GM21390 (cell line): ENCODE measurements at regions not wholly inside any gene's neighbourhood (a gene's known extent, or its start where the extent isn't known, plus 50 kb on each side); places are given as distances from the start of the nearest gene placed in this dataset.
"Not testable (repeated sequence)": the region's sequence is repeated elsewhere in the genome, so short reads cannot be mapped to it uniquely, and the experiment has no call there.

Experiments
- ATAC-seq: cut with Tn5 transposase; IDR thresholded peaks from one replicate; pipeline ENCODE4 v1.9.1; 2021; ENCODE audit not compliant: unreplicated experiment

DNA sequence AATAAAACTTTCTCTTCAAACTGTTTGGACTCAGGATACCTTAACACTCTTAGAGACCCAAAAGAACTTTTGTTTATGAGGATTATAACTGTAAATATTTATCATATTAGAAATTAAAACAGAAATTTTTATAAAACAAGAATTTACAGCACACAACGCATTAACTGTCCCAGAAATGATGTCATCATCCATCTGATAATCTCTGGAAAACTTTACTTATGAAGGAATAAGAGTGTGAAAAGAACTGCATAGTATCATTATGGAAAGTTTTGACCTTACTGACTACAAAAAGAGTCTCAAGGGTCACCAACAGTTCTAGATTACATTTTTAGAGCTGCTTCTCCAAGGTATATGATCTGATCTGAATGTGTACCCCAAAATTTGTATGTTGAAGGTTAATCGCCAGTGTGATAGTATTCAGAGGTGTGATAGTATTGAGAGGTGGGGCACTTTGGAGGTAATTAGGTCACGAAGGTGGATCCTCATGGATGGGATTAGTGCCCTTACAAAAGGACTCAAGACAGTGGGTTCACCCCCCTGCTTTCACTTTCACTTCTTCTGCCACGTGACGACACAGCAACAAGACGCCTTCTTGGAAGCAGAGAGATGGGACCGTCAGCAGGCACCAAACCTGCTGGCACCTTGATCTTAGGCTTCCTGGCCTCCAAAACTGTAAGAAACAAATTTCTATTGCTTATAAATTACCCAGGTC is 95.7 kb upstream of the NR5A2 start:
- ATAC-seq, result no peak

- ATAC-seq, result no peak
Measured at GRCh38 chr1:199932462-199932861, 95.0 kb upstream of the NR5A2 start.

- no peak for ATAC-seq
Measured at GRCh38 chr1:199936441-199936840, 91.1 kb upstream of the NR5A2 start.

DNA sequence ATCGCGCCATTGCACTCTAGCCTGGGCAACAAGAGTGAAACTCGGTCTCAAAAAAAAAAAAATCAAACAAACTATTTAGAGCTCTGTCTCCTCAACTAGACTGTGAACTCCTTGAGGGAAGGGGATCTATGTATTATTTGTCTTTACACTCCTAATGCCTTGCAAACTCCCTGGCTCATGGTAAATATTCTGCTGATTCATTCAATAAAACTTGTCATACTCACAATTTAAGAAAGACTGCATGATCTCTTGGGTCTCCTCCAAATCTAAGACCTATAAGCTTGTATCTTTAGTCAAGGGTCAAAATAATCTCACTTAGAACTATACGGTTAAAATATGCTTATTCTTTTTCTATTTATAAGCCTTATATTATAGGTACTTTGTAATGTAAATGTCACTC is 90.3 kb upstream of the NR5A2 start:
- ATAC-seq, result no peak

GRCh38 chr1:199937661-199938060 is 89.8 kb upstream of the NR5A2 start:
- ATAC-seq, result no peak

GRCh38 chr1:199944986-199945385 is 82.5 kb upstream of the NR5A2 start:
- ATAC-seq, result no peak

- ATAC-seq, result no peak
Measured at GRCh38 chr1:199945591-199945990, 81.9 kb upstream of the NR5A2 start.

GRCh38 chr1:199946305-199947155 is 81.0 kb upstream of the NR5A2 start:
- no peak for ATAC-seq

- no peak for ATAC-seq
Measured at GRCh38 chr1:199948587-199949280, 78.8 kb upstream of the NR5A2 start.

GRCh38 chr1:199951005-199951404 is 76.5 kb upstream of the NR5A2 start:
- ATAC-seq, result not testable (repeated sequence)

DNA sequence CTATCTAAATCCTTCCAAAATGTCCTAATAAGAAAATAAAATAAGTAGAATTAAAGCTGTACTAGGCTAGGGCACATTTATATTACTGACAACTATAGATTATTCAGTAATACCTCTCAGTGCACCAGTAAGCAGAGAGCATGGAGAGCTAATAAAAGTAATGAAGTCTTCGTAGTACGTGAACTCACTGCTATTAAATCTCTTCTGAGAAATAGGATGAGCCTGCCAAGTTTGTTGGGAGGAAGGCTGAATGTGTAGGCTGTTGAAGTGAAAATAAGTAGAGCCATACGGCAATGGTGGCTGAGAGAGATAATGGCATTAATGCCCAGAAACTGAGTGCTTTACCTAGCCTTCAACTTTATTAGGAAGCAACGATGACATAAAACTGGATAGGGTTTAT is 73.9 kb upstream of the NR5A2 start:
- no peak for ATAC-seq

DNA sequence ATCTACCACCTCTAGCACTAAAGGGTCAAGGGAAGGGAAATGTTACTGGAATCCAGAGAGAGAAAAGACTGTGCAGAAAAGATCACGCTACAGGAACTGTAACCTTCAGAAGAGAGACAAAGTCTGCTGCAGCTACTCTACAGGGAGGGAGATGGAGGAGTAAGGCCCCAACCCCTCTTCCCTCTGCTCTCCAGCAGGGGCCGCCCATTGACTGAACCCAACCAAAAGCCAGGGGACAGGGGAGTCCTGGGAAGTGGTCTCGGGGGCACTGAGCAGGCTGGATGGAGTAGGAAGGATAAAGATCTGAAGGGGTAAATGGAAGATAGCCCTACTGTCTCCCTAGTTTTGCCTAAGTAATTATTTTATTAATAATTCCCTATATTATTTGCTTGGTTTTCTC is 72.8 kb upstream of the NR5A2 start:
- ATAC-seq, result no peak

DNA sequence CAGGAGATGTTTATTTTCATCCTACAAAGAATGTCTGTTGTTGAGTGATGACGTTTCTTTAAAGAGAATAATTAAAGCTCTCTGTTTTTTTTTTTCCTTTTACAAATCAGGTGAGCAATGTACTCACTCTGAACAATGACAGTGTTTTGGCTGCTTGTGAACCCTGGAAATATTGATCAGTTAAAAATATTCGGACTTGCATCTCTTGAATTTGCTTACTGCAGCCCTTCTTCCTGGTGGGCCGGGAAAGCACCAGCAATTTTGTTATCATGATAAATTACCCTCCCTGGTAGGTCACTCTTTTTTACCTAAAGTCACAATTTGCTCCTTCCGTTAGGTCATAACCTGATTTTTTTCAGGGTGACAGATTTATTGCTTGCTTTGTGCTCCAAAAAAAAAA is 72.3 kb upstream of the NR5A2 start:
- ATAC-seq, result no peak

DNA sequence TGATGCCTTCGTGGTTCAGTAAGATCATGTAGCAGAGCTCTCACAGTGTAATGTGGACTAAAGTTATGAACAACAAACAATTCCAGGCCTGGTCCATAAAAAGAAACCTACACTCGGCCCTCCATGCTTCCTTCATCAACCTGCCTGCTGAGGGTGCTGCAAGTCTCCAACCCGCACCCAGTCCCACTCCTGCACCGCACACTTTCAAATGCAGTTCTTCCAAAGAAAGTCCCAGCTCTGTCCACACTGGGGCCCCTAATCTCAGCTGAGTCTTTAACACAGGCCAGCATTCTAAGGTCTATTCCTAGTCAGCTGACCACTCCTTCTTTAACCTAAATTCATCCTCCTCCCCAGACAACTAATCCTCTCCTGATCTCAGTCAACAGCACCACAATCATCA is 71.5 kb upstream of the NR5A2 start:
- no peak for ATAC-seq

DNA sequence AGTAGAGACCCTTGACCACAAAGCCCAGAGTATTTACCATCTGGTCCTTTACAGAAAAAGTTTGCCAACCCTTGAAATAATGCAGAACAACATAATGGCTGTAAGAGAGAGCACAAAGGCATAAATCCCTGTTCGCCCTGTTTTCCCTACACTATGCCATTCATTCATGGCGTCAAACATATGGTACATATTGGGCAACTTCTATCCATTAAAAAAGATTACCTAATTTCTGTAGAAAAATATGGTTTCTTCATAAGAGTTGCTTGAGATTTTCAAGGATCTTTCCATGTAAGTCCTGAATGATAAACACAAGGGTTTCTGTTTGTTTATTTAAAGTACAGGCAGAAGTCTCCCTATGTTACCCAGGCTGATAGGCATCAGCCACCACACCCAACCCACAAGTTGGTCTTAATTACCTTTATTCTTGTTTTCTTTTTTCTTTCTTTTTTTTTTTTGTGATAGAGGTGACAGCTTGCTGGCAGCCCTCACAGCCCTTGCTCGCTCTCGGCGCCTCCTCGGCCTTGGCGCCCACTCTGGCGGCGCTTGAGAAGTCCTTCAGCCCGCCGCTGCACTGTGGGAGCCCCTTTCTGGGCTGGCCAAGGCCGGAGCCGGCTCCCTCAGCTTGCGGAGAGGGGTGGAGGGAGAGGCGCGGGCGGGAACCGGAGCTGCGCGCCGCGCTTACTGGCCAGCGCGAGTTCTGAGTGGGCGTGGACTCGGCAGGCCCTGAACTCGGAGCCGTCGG is 68.3 kb upstream of the NR5A2 start:
- no peak for ATAC-seq

GRCh38 chr1:199959775-199960110 is 67.8 kb upstream of the NR5A2 start:
- no peak for ATAC-seq

DNA sequence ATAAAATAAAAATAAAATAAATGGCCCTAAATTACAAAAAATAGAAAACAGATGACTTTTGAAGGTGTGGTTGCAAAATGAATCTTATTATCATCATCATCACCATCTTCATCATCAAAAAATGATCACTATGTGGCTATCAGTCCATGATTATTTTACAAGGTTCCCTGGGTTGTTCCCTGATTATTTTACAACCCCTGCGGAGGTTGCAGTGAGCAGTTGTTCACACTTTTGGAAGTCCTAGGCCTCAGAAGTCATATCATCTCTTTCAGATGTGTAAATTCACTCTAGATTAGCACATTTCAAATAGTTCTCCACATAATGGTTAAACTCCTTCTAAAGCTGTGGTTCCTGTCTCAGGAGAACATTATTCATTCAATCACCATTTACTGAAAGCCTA is 57.4 kb upstream of the NR5A2 start:
- no peak for ATAC-seq

DNA sequence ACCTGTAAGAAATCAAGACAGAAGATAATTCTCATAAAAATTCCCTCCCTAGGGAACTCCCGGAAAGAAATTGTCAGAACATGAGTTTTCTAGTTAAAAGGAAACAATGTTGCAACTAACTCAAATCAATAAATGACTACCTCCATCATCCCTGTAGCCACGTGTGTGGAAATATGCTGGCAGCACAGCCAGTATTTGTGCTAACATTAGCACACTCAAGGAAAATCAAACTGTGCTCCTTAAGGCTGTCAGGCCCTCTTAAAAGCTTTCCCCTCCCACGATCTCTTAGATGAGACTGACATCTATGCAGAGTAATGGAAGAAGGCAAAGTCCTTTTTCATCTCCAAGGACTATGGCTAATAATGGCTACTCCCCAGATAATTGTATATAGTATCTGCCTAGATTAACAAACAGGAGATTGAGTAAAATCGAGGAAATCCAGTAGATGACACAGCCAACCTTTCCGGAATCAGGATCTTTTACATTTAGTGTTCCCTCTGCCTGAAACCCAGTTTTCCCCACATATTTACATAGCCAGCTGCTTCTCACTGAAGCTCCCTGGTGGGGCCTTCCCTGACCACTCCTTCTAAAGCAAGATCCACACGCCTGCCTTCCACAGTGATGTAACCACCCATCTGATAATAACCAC is 50.9 kb upstream of the NR5A2 start:
- no peak for ATAC-seq
